A549 (cell line): ENCODE measurements at regions not wholly inside any gene's neighbourhood (a gene's known extent, or its start where the extent isn't known, plus 50 kb on each side); places are given as distances from the start of the nearest gene placed in this dataset.

Experiments used
- ATAC-seq, 2 experiments: fragments of 200-7000 bp in 1 of 2; fragments of >200 bp in 1 of 2; cut with Nextera tagmentation in 1 of 2; cut with Tn5 transposase in 1 of 2; 3 replicates each; pipeline versions ENCODE4 v1.8.0 to v1.9.1; 2018 to 2020; ENCODE audit warnings: mild to moderate bottlenecking in 1 of 2, moderate library complexity in 1 of 2
- CTCF ChIA-PET: fragments of 300-600 bp; sonication (Branson Sonifier 250); formaldehyde crosslinking; extraction: SDS; loops from one replicate; lab custom pipeline; 2021; ENCODE audit warnings: antibody characterized with exemption, inconsistent platforms; lab: Yijun Ruan, JAX
- POLR2A ChIA-PET: fragments of 350-600 bp; formaldehyde crosslinking; extraction: SDS; loops from one replicate; lab custom pipeline; 2021; ENCODE audit warnings: antibody characterized with exemption, inconsistent platforms; lab: Yijun Ruan, JAX
- DNase-seq, 2 experiments: peaks; one replicate each; pipeline versions ENCODE4 v3.0.0 to v3.0.0-alpha.2; 2011 to 2016; ENCODE audit warnings: low read depth in 1 of 2, low spot score in 1 of 2
- FAIRE-seq: peaks from 2 replicates; lab custom pipeline; 2011; peaks lifted over from hg19 to GRCh38; lab: Jason Lieb, UNC
- H3K27ac ChIP-seq, 2 experiments: fragments of >200 bp; sonication (Bioruptor Twin); formaldehyde crosslinking; 3 replicates each; pipeline ENCODE4 v1.5.1; 2016 to 2017
- H3K4me1 ChIP-seq: fragments of >200 bp; sonication (Bioruptor Twin); formaldehyde crosslinking; 3 replicates; pipeline ENCODE4 v1.6.1; 2016
- H3K4me2 ChIP-seq: fragments of >200 bp; sonication (Bioruptor Twin); formaldehyde crosslinking; 3 replicates; pipeline ENCODE4 v1.6.1; 2016
- H3K4me3 ChIP-seq: fragments of >200 bp; sonication (Bioruptor Twin); formaldehyde crosslinking; 3 replicates; pipeline ENCODE4 v1.5.1; 2016
- H3K9me3 ChIP-seq: fragments of >200 bp; sonication (Bioruptor Twin); formaldehyde crosslinking; 3 replicates; pipeline ENCODE4 v1.6.1; 2016
- ATOH8 ChIP-seq: fragments of 250-450 bp; sonication (Bioruptor Pico); IDR thresholded peaks from 2 replicates; pipeline ENCODE4 v1.5.0; 2020; ENCODE audit warnings: low read depth, mild to moderate bottlenecking, moderate library complexity
- CHD4 ChIP-seq: fragments of 200-600 bp; sonication (generic); IDR thresholded peaks from 2 replicates; pipeline ENCODE4 v1.6.1; 2016; ENCODE audit warnings: antibody characterized with exemption, mild to moderate bottlenecking, borderline replicate concordance
- CTCF ChIP-seq: fragments of >200 bp; sonication (Bioruptor Twin); formaldehyde crosslinking; IDR thresholded peaks from 3 replicates; pipeline ENCODE4 v1.5.1; 2016
- EHF ChIP-seq: fragments of 250-450 bp; sonication (Bioruptor Pico); IDR thresholded peaks from 2 replicates; pipeline ENCODE4 v1.5.0; 2020; ENCODE audit warnings: mild to moderate bottlenecking
- EHMT2 ChIP-seq: fragments of 200-600 bp; sonication (generic); IDR thresholded peaks from 2 replicates; pipeline ENCODE4 v1.6.1; 2016; ENCODE audit warnings: antibody characterized with exemption, low read depth, mild to moderate bottlenecking, moderate library complexity
- ESRRA ChIP-seq: fragments of 150-350 bp; IDR thresholded peaks from 2 replicates; pipeline ENCODE4 v1.6.1; 2014; ENCODE audit warnings: mild to moderate bottlenecking, low read length, borderline replicate concordance
- FOSB ChIP-seq: fragments of 250-450 bp; sonication (Bioruptor Pico); IDR thresholded peaks from 2 replicates; pipeline ENCODE4 v1.5.0; 2020; ENCODE audit warnings: mild to moderate bottlenecking, moderate library complexity
- FOSL2 ChIP-seq, 2 experiments: fragments of 450-650 bp in 1 of 2; fragments of >200 bp in 1 of 2; sonication (Bioruptor Twin) in 1 of 2; formaldehyde crosslinking; IDR thresholded peaks; 2 replicates each; pipeline versions ENCODE4 v1.5.0 to v1.6.1; 2016 to 2020; ENCODE audit warnings: mild to moderate bottlenecking in 1 of 2, moderate library complexity in 1 of 2
- FOXS1 ChIP-seq: fragments of 250-450 bp; sonication (Bioruptor Pico); IDR thresholded peaks from 2 replicates; pipeline ENCODE4 v1.5.0; 2020; ENCODE audit warnings: mild to moderate bottlenecking, moderate library complexity
- HOXA7 ChIP-seq: fragments of 250-450 bp; sonication (Bioruptor Pico); IDR thresholded peaks from 2 replicates; pipeline ENCODE4 v1.5.0; 2020; ENCODE audit warnings: mild to moderate bottlenecking, moderate library complexity
- HOXB13 ChIP-seq: fragments of 250-450 bp; sonication (Bioruptor Pico); IDR thresholded peaks from 2 replicates; pipeline ENCODE4 v1.5.0; 2020; ENCODE audit warnings: low read depth, mild to moderate bottlenecking, moderate library complexity
- JUN ChIP-seq, 2 experiments: fragments of >200 bp; sonication (Bioruptor Twin); formaldehyde crosslinking; IDR thresholded peaks; 2 replicates in 1 of 2; 3 replicates in 1 of 2; pipeline ENCODE4 v1.6.1; 2016 to 2017
- KDM1A ChIP-seq: fragments of 200-600 bp; sonication (generic); IDR thresholded peaks from 2 replicates; pipeline ENCODE4 v1.6.1; 2016; ENCODE audit warnings: low read depth, mild to moderate bottlenecking
- MAZ ChIP-seq: fragments of 150-350 bp; IDR thresholded peaks from 2 replicates; pipeline ENCODE4 v1.6.1; 2014; ENCODE audit warnings: antibody characterized with exemption, low read depth, low read length, borderline replicate concordance
- MYC ChIP-seq: IDR thresholded peaks from 2 replicates; pipeline ENCODE4 v1.6.1; 2012; ENCODE audit warnings: mild to moderate bottlenecking, inconsistent platforms, low read length, improper control_type of control experiment, borderline replicate concordance
- NR3C1 ChIP-seq: fragments of >200 bp; sonication (Bioruptor Twin); formaldehyde crosslinking; IDR thresholded peaks from 3 replicates; pipeline ENCODE4 v1.6.1; 2017
- PBX3 ChIP-seq: IDR thresholded peaks from 2 replicates; pipeline ENCODE4 v1.6.1; 2012
- RAD21 ChIP-seq, 2 experiments: fragments of >200 bp in 1 of 2; sonication (Bioruptor Twin) in 1 of 2; formaldehyde crosslinking in 1 of 2; IDR thresholded peaks in 1 of 2; conservative IDR thresholded peaks in 1 of 2; 2 replicates in 1 of 2; 3 replicates in 1 of 2; pipeline ENCODE4 v1.6.1; 2012 to 2018; ENCODE audit warnings: inconsistent platforms in 1 of 2
- RARB ChIP-seq: fragments of 250-450 bp; sonication (Bioruptor Pico); IDR thresholded peaks from 2 replicates; pipeline ENCODE4 v1.8.0; 2021; ENCODE audit warnings: mild to moderate bottlenecking, moderate library complexity
- RNF2 ChIP-seq: fragments of 200-600 bp; sonication (generic); IDR thresholded peaks from 2 replicates; pipeline ENCODE4 v1.6.1; 2016; ENCODE audit warnings: low read depth, mild to moderate bottlenecking, antibody characterized with exemption, moderate library complexity, borderline replicate concordance
- SREBF2 ChIP-seq: fragments of 450-650 bp; IDR thresholded peaks from 2 replicates; pipeline ENCODE4 v1.6.1; 2014; ENCODE audit warnings: mild to moderate bottlenecking, moderate library complexity
- ZFP36 ChIP-seq: fragments of 450-650 bp; IDR thresholded peaks from 2 replicates; pipeline ENCODE4 v1.6.1; 2014; ENCODE audit warnings: borderline replicate concordance; ENCODE audit not compliant: partially characterized antibody
- ZSCAN20 ChIP-seq: fragments of 250-450 bp; sonication (Bioruptor Pico); IDR thresholded peaks from 2 replicates; pipeline ENCODE4 v1.8.0; 2022; ENCODE audit warnings: mild to moderate bottlenecking, moderate library complexity
- WGBS: methylation state at CpG from one replicate; pipeline ENCODE4 v1.1.6; 2017; ENCODE audit errors: missing lambda C conversion rate; 5-methylcytosine and 5-hydroxymethylcytosine counted together
- TF ChIP-seq, protein P1 (sequence below): fragments of 150-350 bp; IDR thresholded peaks from 2 replicates; pipeline ENCODE4 v1.6.1; 2014; ENCODE audit warnings: low read depth, mild to moderate bottlenecking, low read length

- TF ChIP-seq CHD4 (no peak), ZFP36 (no peak)
These were observed 256.7 kb downstream of the BMP7 start (continued) for GRCh38 chr20:57009775-57010174.

GRCh38 chr20:57012691-57013090, 253.8 kb downstream of the BMP7 start:
- ATAC-seq (no peak), DNase-seq (no peak), FAIRE-seq (no peak)
- Histone ChIP-seq H3K4me3 (no peak overlapping the region), H3K9me3 (no peaks in the 10 kb centered on the region), H3K4me1 (peaks cover 14% of the 10 kb centered on the region), H3K4me2 (no peak overlapping the region), H3K27ac (no peak overlapping the region)
- ChIA-PET CTCF (interaction anchor here (0.6 to 1.6 kb wide), 5 partner anchors 13 to 378 kb away, joined by 3 to 6 read pairs (median 5); no protein-coding TSS in a partner anchor), POLR2A (no interaction called here)
- TF ChIP-seq CTCF (no peak), ATOH8 (CRISPR knock-in tag) (no peak), HOXB13 (CRISPR knock-in tag) (no peak), NR3C1 (no peak), ESRRA (no peak), RNF2 (no peak), EHMT2 (no peak), MYC (no peak), RAD21 (conservative IDR thresholded peaks at IDR 0.05 in 1 of 2, IDR thresholded peaks at IDR 0.05 in 1 of 2) (no peak), ZSCAN20 (CRISPR knock-in tag) (no peak), FOSL2 (IDR thresholded peaks at IDR 0.05) (no peak), FOSL2 (CRISPR knock-in tag; IDR thresholded peaks at IDR 0.05) (no peak), FOSB (no peak), PBX3 (no peak), MAZ (no peak), HOXA7 (no peak), FOXS1 (CRISPR knock-in tag) (no peak), RARB (no peak), KDM1A (no peak)
- TF ChIP-seq, protein P1, sequence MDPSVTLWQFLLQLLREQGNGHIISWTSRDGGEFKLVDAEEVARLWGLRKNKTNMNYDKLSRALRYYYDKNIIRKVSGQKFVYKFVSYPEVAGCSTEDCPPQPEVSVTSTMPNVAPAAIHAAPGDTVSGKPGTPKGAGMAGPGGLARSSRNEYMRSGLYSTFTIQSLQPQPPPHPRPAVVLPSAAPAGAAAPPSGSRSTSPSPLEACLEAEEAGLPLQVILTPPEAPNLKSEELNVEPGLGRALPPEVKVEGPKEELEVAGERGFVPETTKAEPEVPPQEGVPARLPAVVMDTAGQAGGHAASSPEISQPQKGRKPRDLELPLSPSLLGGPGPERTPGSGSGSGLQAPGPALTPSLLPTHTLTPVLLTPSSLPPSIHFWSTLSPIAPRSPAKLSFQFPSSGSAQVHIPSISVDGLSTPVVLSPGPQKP = no peak
- 80% methylated on average over 6 of the region's 6 CpGs for WGBS

- WGBS = 67% methylated on average over 1 of the region's 1 CpG
- Histone ChIP-seq H3K27ac (no peak overlapping the region), H3K4me2 (no peak overlapping the region), H3K9me3 (no peaks in the 10 kb centered on the region), H3K4me1 (peaks cover 9% of the 10 kb centered on the region), H3K4me3 (no peak overlapping the region)
- DNase-seq = no peak
- no peak for ATAC-seq
- CTCF ChIA-PET = interaction anchor here (1.1 to 1.6 kb wide), 3 partner anchors 12 to 30 kb away, joined by 3 to 6 read pairs (median 5); no protein-coding TSS in a partner anchor
- no peak for FAIRE-seq
- POLR2A ChIA-PET = no interaction called here
- TF ChIP-seq RNF2 (no peak), EHMT2 (no peak), FOSB (no peak), CTCF (no peak), SREBF2 (no peak), FOXS1 (CRISPR knock-in tag) (no peak), ZSCAN20 (CRISPR knock-in tag) (no peak), MAZ (no peak), JUN (IDR thresholded peaks at IDR 0.05) (no peak), EHF (CRISPR knock-in tag) (no peak)
These were observed 253.2 kb downstream of the BMP7 start for GRCh38 chr20:57013217-57013616.
